MM.1S (cell line): ENCODE measurements at regions not wholly inside any gene's neighbourhood (a gene's known extent, or its start where the extent isn't known, plus 50 kb on each side); places are given as distances from the start of the nearest gene placed in this dataset.

ENCODE experiments used
- DNase-seq: peaks from one replicate; pipeline ENCODE4 v3.0.0-alpha.2; 2015
- H2AFZ ChIP-seq: fragments of 300-600 bp; sonication (generic); 2 replicates; pipeline ENCODE4 v1.6.0; 2016; ENCODE audit warnings: antibody characterized with exemption, low read length
- H3F3A ChIP-seq: fragments of 300-600 bp; sonication (generic); 2 replicates; pipeline ENCODE4 v1.6.1; 2016; ENCODE audit warnings: mild to moderate bottlenecking, antibody characterized with exemption, low read length, moderate library complexity, mixed read lengths; ENCODE audit not compliant: insufficient read depth
- H3K27ac ChIP-seq: fragments of 300-600 bp; sonication (generic); 2 replicates; pipeline ENCODE4 v1.5.1; 2016; ENCODE audit warnings: mild to moderate bottlenecking, low read length
- H3K27me3 ChIP-seq: fragments of 300-600 bp; sonication (generic); replicated peaks from 2 replicates; pipeline ENCODE4 v1.6.0; 2016; ENCODE audit warnings: low read length; ENCODE audit not compliant: insufficient read depth
- H3K36me3 ChIP-seq: fragments of 300-600 bp; sonication (generic); replicated peaks from 2 replicates; pipeline ENCODE4 v1.6.1; 2016; ENCODE audit warnings: mild to moderate bottlenecking, low read length, mixed read lengths; ENCODE audit not compliant: insufficient read depth
- H3K4me1 ChIP-seq: fragments of 300-600 bp; sonication (generic); 2 replicates; pipeline ENCODE4 v1.6.1; 2016; ENCODE audit warnings: low read length, mixed read lengths
- H3K4me2 ChIP-seq: fragments of 300-600 bp; sonication (generic); 2 replicates; pipeline ENCODE4 v1.6.0; 2016; ENCODE audit warnings: low read depth, low read length
- H3K4me3 ChIP-seq: fragments of 300-600 bp; sonication (generic); 2 replicates; pipeline ENCODE4 v1.5.1; 2016; ENCODE audit warnings: low read length, mixed read lengths
- H3K79me2 ChIP-seq: fragments of 300-600 bp; sonication (generic); 2 replicates; pipeline ENCODE4 v1.6.1; 2016; ENCODE audit warnings: mixed run types, low read length, mixed read lengths
- H3K9ac ChIP-seq: fragments of 300-600 bp; sonication (generic); 2 replicates; pipeline ENCODE4 v1.6.1; 2016; ENCODE audit warnings: low read length, mixed read lengths
- H3K9me2 ChIP-seq: fragments of 300-600 bp; sonication (generic); replicated peaks from 2 replicates; pipeline ENCODE4 v1.6.1; 2016; ENCODE audit warnings: mild to moderate bottlenecking, low read length, mixed read lengths; ENCODE audit not compliant: insufficient read depth
- H3K9me3 ChIP-seq: fragments of 300-600 bp; sonication (generic); replicated peaks from 2 replicates; pipeline ENCODE4 v1.6.1; 2016; ENCODE audit warnings: mild to moderate bottlenecking, low read length, mixed read lengths; ENCODE audit not compliant: insufficient read depth
- H4K20me1 ChIP-seq: fragments of 300-600 bp; sonication (generic); 2 replicates; pipeline ENCODE4 v1.6.1; 2016; ENCODE audit warnings: mild to moderate bottlenecking, low read length, moderate library complexity, mixed read lengths; ENCODE audit not compliant: insufficient read depth
- EZH2 ChIP-seq: fragments of 300-600 bp; sonication (generic); optimal IDR thresholded peaks from 2 replicates; pipeline ENCODE3; 2017; ENCODE audit warnings: low read depth, mild to moderate bottlenecking, antibody characterized with exemption, low read length, mixed read lengths
- EZH2phosphoT487 ChIP-seq: fragments of 300-600 bp; sonication (generic); IDR thresholded peaks from 2 replicates; pipeline ENCODE4 v1.6.1; 2018; ENCODE audit warnings: antibody characterized with exemption, low read length
- TF ChIP-seq, protein P1 (sequence below): fragments of 300-600 bp; sonication (generic); IDR thresholded peaks from 2 replicates; pipeline ENCODE4 v1.5.1; 2016; ENCODE audit warnings: antibody characterized with exemption, low read length, mixed read lengths

DNA sequence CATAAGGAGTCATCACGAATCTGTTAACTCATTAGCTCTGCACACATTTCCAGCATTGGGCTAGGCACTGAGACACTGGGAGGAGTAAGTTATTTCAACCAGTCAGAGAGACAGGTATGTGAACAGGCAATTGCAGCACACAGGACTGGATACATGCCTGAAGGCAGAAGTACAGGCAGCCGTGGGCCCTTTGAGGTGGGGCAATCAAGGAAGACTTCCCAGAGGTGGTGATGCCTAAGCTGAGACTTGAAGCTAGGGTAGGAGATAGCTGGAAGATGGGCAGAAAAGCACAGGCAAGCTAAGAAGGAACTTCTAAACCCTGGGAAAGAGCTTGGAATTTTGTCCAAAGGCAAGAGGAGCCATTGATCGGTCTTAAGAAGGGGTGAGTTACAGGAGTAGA lies 249.7 kb downstream of the EMX2 start:
- no peak overlapping the region for H2AFZ ChIP-seq
- H3K79me2 ChIP-seq = no peaks in the 10 kb centered on the region
- H3K36me3 ChIP-seq = no peaks in the 10 kb centered on the region
- no peak overlapping the region for H3K4me3 ChIP-seq
- no peaks in the 10 kb centered on the region for H3K9me2 ChIP-seq
- no peaks in the 10 kb centered on the region for H3K27me3 ChIP-seq
- no peak overlapping the region for H3K9ac ChIP-seq
- no peaks in the 10 kb centered on the region for H3F3A ChIP-seq
- no peak overlapping the region for H3K4me2 ChIP-seq
- DNase-seq = no peak
- no peaks in the 10 kb centered on the region for H3K9me3 ChIP-seq
- no peaks in the 10 kb centered on the region for H3K4me1 ChIP-seq
- no peaks in the 10 kb centered on the region for H4K20me1 ChIP-seq
- H3K27ac ChIP-seq = no peak overlapping the region
- TF ChIP-seq EZH2 = no peak
- TF ChIP-seq EZH2phosphoT487 = no peak
- TF ChIP-seq, protein P1, sequence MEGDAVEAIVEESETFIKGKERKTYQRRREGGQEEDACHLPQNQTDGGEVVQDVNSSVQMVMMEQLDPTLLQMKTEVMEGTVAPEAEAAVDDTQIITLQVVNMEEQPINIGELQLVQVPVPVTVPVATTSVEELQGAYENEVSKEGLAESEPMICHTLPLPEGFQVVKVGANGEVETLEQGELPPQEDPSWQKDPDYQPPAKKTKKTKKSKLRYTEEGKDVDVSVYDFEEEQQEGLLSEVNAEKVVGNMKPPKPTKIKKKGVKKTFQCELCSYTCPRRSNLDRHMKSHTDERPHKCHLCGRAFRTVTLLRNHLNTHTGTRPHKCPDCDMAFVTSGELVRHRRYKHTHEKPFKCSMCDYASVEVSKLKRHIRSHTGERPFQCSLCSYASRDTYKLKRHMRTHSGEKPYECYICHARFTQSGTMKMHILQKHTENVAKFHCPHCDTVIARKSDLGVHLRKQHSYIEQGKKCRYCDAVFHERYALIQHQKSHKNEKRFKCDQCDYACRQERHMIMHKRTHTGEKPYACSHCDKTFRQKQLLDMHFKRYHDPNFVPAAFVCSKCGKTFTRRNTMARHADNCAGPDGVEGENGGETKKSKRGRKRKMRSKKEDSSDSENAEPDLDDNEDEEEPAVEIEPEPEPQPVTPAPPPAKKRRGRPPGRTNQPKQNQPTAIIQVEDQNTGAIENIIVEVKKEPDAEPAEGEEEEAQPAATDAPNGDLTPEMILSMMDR = no peak

DNA sequence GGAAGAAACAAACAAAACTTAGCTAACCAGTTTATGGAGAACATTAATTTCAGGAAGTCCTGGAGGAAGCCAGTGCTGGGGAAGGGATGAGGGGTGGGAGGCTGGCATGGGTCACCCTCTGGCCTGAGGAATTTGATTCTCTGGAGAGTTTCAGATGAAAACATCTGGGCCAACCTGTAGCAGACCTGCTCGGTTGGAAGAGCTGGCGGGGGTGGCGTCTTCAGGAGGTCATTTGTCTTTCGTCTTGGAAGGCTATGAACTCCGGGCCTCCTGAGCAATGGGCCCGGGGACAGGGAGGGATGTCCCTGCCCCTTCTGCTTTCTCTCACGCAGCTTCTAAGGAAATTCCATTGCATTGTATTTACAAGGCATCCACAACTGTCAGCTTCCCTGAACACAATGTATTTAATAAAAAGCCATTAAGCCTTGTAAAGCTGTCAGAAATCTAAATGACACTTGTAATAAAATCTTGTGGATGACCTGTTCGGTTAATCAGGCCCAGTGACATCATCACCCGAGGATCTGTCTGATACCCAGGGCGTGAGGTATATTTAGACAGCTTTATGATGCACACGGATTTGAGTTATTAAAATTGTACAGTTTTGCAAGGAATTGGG lies 250.5 kb downstream of the RAB11FIP2 start:
- Histone ChIP-seq H4K20me1 (no peaks in the 10 kb centered on the region), H3K36me3 (no peaks in the 10 kb centered on the region), H3K4me1 (no peaks in the 10 kb centered on the region), H3K9me3 (no peaks in the 10 kb centered on the region), H3K27ac (no peak overlapping the region), H3K4me2 (no peak overlapping the region), H3F3A (no peaks in the 10 kb centered on the region), H3K27me3 (no peaks in the 10 kb centered on the region), H3K79me2 (no peaks in the 10 kb centered on the region), H3K9ac (no peak overlapping the region), H2AFZ (no peak overlapping the region), H3K9me2 (no peaks in the 10 kb centered on the region), H3K4me3 (no peak overlapping the region)
- DNase-seq = no peak
- TF ChIP-seq, protein P1 = no peak
- no peak for TF ChIP-seq EZH2phosphoT487
- no peak for TF ChIP-seq EZH2

DNA sequence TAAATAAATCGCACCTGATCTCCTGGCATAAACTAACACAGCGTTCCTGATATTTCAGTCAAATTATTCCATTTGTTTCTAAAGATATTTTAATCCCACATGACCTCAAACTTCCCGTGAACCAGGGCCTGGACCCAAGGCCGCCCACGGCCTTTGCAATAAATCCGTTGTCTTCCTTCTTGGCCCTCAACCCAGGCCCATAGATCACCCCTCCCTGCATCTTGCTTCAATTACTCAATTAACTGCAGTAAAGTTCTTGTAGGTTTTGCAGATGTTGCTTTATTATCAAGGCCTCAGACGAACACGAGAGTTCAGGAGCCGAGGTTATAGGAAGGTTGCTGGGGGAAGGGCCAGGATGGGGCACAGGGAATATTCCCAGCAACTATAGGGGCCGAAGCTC lies 249.4 kb downstream of the RAB11FIP2 start:
- Histone ChIP-seq H3K9ac (no peak overlapping the region), H3K9me3 (no peaks in the 10 kb centered on the region), H3K4me1 (no peaks in the 10 kb centered on the region)

More for the DNA sequence above, 249.4 kb downstream of the RAB11FIP2 start:
- Histone ChIP-seq H2AFZ (no peak overlapping the region), H3K4me3 (no peak overlapping the region), H3K79me2 (no peaks in the 10 kb centered on the region), H3K36me3 (no peaks in the 10 kb centered on the region), H4K20me1 (no peaks in the 10 kb centered on the region), H3K4me2 (no peak overlapping the region), H3K27me3 (no peaks in the 10 kb centered on the region), H3K9me2 (no peaks in the 10 kb centered on the region), H3K27ac (no peak overlapping the region), H3F3A (no peaks in the 10 kb centered on the region)
- DNase-seq = no peak
- no peak for TF ChIP-seq EZH2
- no peak for TF ChIP-seq EZH2phosphoT487
- TF ChIP-seq, protein P1 = no peak
